ENCODE measurements at regions not wholly inside any gene's neighbourhood (a gene's known extent, or its start where the extent isn't known, plus 50 kb on each side); places are given as distances from the start of the nearest gene placed in this dataset.

DNA sequence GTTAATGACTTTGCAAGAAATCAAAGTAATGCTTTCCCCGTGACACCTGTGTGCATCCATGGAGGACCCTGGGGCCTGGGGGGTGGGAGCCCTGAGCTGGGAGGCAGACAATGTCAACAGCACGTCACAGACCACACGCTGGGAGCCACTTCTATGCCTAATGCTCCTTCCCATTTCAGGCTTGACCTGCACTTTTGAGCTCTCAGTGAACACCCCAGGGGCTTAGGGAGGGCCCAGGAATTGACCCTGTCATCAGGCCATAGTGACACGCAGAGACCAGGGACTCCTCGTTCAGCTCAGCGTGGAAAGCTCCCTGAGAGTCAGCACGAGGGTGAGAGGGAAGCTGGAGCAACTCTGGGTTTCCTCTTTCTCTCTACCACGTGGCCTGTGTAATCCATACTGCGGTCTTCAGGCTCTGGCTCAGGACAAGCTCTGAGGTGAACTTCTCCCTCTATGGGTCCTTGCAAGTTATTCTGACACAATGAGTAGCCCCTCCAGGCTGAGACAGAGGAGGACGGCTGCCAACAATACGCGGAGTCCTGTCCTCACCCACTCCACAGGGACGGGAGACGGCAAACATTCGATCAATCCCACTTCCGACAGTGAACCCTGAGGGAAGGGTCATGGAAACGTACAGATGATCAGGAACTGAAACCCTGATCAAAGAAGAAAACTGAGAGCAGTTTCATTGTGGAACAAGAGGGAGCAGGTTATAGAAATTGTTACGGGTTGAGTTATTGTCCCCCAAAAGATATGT, 130.8 kb upstream of the IRX4 start:
- no peak for FAIRE-seq
- Histone ChIP-seq H3K27ac (no peak overlapping the region), H3K4me3 (no peak overlapping the region), H3K36me3 (no peaks in the 10 kb centered on the region), H3K9me3 (no peaks in the 10 kb centered on the region), H3K4me1 (no peaks in the 10 kb centered on the region), H3K27me3 (no peaks in the 10 kb centered on the region)
- TF ChIP-seq CTCF (IDR thresholded peaks at IDR 0.05): no peak
- no peak for DNase-seq
- ATAC-seq: no peak
- 73 to 76% methylated on average over 18 of the region's 18 CpGs for WGBS, 2 donors
- intact Hi-C loops (cut with DNase I): loop anchor here in 1 of 3 donors (10.0 kb wide), 1 partner anchor 279 kb away; no protein-coding TSS in a partner anchor

DNA sequence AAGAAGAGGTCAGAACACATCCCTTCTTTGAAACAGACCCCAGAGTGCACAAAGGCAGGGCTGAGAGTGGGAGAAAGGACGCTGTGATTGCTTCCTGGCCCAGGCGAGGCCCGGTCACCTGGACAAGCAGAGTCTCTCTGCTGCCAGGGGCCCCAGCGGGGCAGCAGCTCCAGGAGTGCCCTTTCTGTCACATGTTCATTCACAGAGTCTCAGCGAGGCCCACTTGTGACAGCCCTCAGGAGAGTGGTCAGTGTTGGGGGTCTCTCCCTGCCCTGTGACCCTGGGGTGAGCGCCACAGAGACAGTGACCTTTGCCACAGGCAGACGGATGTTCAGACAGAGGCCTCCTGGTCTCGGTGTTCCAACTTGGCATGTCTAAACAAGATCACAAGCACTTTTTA, 130.2 kb upstream of the IRX4 start:
- WGBS, 2 donors: 77 to 88% methylated on average over 8 of the region's 8 CpGs
- intact Hi-C loops (cut with DNase I): loop anchor here in 1 of 3 donors (10.0 kb wide), 1 partner anchor 278 kb away; no protein-coding TSS in a partner anchor
- Histone ChIP-seq H3K27me3 (no peaks in the 10 kb centered on the region), H3K4me1 (no peaks in the 10 kb centered on the region), H3K36me3 (no peaks in the 10 kb centered on the region), H3K27ac (no peak overlapping the region), H3K9me3 (no peaks in the 10 kb centered on the region), H3K4me3 (no peak overlapping the region)
- DNase-seq (no peak), FAIRE-seq (no peak), ATAC-seq (no peak)
- TF ChIP-seq CTCF (IDR thresholded peaks at IDR 0.05): no peak

- no peak for ATAC-seq
- TF ChIP-seq CTCF (IDR thresholded peaks at IDR 0.05): no peak
- no peaks in the 10 kb centered on the region for H3K27me3 ChIP-seq
- intact Hi-C loops (cut with DNase I): loop anchor here in 1 of 3 donors (10.0 kb wide), 1 partner anchor 277 kb away; no protein-coding TSS in a partner anchor
- no peaks in the 10 kb centered on the region for H3K36me3 ChIP-seq
- H3K4me3 ChIP-seq: no peak overlapping the region
- WGBS, 2 donors: 62 to 70% methylated on average over 18 of the region's 18 CpGs
- no peaks in the 10 kb centered on the region for H3K9me3 ChIP-seq
- H3K4me1 ChIP-seq: no peaks in the 10 kb centered on the region
- H3K27ac ChIP-seq: no peak overlapping the region
- no peak for FAIRE-seq
- DNase-seq: no peak
These were observed 129.0 kb upstream of the IRX4 start for GRCh38 chr5:2011481-2012411.

GRCh38 chr5:2010940-2011339, 128.2 kb upstream of the IRX4 start:
- Histone ChIP-seq H3K4me1 (no peaks in the 10 kb centered on the region), H3K9me3 (no peaks in the 10 kb centered on the region), H3K27me3 (no peaks in the 10 kb centered on the region), H3K27ac (no peak overlapping the region), H3K36me3 (no peaks in the 10 kb centered on the region), H3K4me3 (no peak overlapping the region)
- TF ChIP-seq CTCF (IDR thresholded peaks at IDR 0.05): no peak
- intact Hi-C loops (cut with DNase I): loop anchor here in 1 of 3 donors (10.0 kb wide), 1 partner anchor 276 kb away; no protein-coding TSS in a partner anchor
- WGBS, 2 donors: 61 to 70% methylated on average over 3 of the region's 3 CpGs
- DNase-seq (no peak), ATAC-seq (no peak), FAIRE-seq (no peak)
